Right lobe of liver (tissue), 4 donors: ENCODE measurements at regions not wholly inside any gene's neighbourhood (a gene's known extent, or its start where the extent isn't known, plus 50 kb on each side); places are given as distances from the start of the nearest gene placed in this dataset.

ENCODE experiments used
- POLR2A ChIP-seq: fragments of 450-650 bp; IDR thresholded peaks from one replicate; pipeline ENCODE4 v1.6.1; 2017; ENCODE audit warnings: antibody characterized with exemption, mild to moderate bottlenecking
- TF ChIP-seq, protein P1 (sequence below), 4 donors: fragments of 200-600 bp in 3 of 4; fragments of 450-650 bp in 1 of 4; IDR thresholded peaks; one replicate each; pipeline versions ENCODE4 v1.5.1 to v1.8.0; 2016 to 2022; ENCODE audit warnings: antibody characterized with exemption in 4 of 4, mild to moderate bottlenecking in 2 of 4
- donor health status: DM: no; HTN: no; CAD: no.
- donor health status: DM: no; HTN: no; CAD: no.
- donor health status: DM: no; HTN: yes; CAD: no.

- TF ChIP-seq, protein P1, sequence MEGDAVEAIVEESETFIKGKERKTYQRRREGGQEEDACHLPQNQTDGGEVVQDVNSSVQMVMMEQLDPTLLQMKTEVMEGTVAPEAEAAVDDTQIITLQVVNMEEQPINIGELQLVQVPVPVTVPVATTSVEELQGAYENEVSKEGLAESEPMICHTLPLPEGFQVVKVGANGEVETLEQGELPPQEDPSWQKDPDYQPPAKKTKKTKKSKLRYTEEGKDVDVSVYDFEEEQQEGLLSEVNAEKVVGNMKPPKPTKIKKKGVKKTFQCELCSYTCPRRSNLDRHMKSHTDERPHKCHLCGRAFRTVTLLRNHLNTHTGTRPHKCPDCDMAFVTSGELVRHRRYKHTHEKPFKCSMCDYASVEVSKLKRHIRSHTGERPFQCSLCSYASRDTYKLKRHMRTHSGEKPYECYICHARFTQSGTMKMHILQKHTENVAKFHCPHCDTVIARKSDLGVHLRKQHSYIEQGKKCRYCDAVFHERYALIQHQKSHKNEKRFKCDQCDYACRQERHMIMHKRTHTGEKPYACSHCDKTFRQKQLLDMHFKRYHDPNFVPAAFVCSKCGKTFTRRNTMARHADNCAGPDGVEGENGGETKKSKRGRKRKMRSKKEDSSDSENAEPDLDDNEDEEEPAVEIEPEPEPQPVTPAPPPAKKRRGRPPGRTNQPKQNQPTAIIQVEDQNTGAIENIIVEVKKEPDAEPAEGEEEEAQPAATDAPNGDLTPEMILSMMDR (IDR thresholded peaks at IDR 0.05): no peak
- TF ChIP-seq POLR2A: no peak
Observed at GRCh38 chr7:49247759-49248158, 323.4 kb downstream of the CDC14C start.
